ENCODE measurements at regions not wholly inside any gene's neighbourhood (a gene's known extent, or its start where the extent isn't known, plus 50 kb on each side); places are given as distances from the start of the nearest gene placed in this dataset.

DNA sequence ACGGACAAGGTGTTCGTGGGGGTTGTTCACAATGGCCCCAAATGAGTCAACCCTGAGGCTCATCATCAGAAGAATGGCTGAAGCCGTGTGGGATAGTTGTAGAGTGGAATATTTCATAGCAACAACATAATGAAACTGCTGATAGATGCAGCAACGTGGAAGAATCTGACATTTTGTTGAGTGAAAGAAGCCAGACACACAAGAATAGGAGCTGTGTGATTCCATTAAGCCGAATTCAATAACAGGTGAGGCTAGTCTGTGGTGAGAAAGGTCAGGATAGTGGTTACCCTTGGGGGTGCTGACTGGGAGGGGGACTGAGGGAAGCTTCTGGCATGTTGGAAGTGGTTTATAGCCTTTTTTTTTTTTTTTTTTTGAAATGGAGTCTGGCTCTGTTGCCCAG lies 144.0 kb downstream of the SMAD6 start:
- Histone ChIP-seq H3K9ac (ENCODE audit: low read length in 3 of 3) (no peak overlapping the region), H3K9me3 (ENCODE audit: control insufficient read depth in 2 of 3, insufficient read depth in 1 of 3, low read length in 3 of 3) (no peaks in the 10 kb centered on the region), H3K4me3 (ENCODE audit: low read length in 3 of 3) (no peak overlapping the region), H3K27me3 (ENCODE audit: control insufficient read depth, insufficient read depth, low read length) (no peaks in the 10 kb centered on the region), H3K36me3 (ENCODE audit: control insufficient read depth in 2 of 3, insufficient read depth in 3 of 3, low read length in 3 of 3) (no peaks in the 10 kb centered on the region), H3K27ac (ENCODE audit: low read depth in 2 of 2, low read length in 2 of 2) (no peak overlapping the region), H3K4me1 (ENCODE audit: control insufficient read depth in 2 of 3, insufficient read depth in 2 of 3, low read depth in 1 of 3, low read length in 3 of 3) (peaks cover 10 to 24% (median 23%) of the 10 kb centered on the region in 3 donors)
- intact Hi-C loops (cut with DNase I): loop anchor here (10.0 kb wide), 1 partner anchor 51 kb away; no protein-coding TSS in a partner anchor
- TF ChIP-seq, protein P1, sequence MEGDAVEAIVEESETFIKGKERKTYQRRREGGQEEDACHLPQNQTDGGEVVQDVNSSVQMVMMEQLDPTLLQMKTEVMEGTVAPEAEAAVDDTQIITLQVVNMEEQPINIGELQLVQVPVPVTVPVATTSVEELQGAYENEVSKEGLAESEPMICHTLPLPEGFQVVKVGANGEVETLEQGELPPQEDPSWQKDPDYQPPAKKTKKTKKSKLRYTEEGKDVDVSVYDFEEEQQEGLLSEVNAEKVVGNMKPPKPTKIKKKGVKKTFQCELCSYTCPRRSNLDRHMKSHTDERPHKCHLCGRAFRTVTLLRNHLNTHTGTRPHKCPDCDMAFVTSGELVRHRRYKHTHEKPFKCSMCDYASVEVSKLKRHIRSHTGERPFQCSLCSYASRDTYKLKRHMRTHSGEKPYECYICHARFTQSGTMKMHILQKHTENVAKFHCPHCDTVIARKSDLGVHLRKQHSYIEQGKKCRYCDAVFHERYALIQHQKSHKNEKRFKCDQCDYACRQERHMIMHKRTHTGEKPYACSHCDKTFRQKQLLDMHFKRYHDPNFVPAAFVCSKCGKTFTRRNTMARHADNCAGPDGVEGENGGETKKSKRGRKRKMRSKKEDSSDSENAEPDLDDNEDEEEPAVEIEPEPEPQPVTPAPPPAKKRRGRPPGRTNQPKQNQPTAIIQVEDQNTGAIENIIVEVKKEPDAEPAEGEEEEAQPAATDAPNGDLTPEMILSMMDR (IDR thresholded peaks at IDR 0.05; ENCODE audit: borderline replicate concordance, extremely low read depth, insufficient read depth): no peak
- peak in 1 of 5 donors; percentile 13 for DNase-seq
- no peak for FAIRE-seq

DNA sequence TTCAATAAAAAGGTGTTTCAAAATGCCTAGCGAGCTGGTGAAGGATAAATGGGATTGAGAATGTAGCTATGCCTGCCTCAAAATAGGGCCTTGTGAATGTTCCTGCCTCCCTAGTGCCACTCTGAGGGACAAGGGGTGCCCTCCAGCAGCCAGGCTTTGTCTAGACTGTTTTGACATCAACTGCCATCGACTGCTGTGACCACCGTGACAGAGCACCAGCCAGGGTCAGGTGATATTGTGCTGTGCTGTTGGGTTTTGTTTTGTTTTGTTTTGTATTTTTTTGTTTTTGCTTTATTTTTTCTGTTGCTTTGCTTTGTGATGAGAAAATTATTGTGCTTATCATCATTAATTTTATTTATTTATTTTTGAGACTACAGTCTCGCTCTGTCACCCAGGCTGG lies 144.8 kb downstream of the SMAD6 start:
- TF ChIP-seq, protein P1 (IDR thresholded peaks at IDR 0.05; ENCODE audit: borderline replicate concordance, extremely low read depth, insufficient read depth): no peak
- no peak overlapping the region for H3K9ac ChIP-seq (ENCODE audit: low read length in 3 of 3)
- peaks cover 6 to 22% (median 21%) of the 10 kb centered on the region in 3 donors for H3K4me1 ChIP-seq (ENCODE audit: control insufficient read depth in 2 of 3, insufficient read depth in 2 of 3, low read depth in 1 of 3, low read length in 3 of 3)
- FAIRE-seq (no peak), DNase-seq (peak in 1 of 5 donors; percentile 23)
- H3K4me3 ChIP-seq (ENCODE audit: low read length in 3 of 3): no peak overlapping the region
- H3K9me3 ChIP-seq (ENCODE audit: control insufficient read depth in 2 of 3, insufficient read depth in 1 of 3, low read length in 3 of 3): no peaks in the 10 kb centered on the region
- no peaks in the 10 kb centered on the region for H3K27me3 ChIP-seq (ENCODE audit: control insufficient read depth, insufficient read depth, low read length)
- H3K36me3 ChIP-seq (ENCODE audit: control insufficient read depth in 2 of 3, insufficient read depth in 3 of 3, low read length in 3 of 3): no peaks in the 10 kb centered on the region
- H3K27ac ChIP-seq (ENCODE audit: low read depth in 2 of 2, low read length in 2 of 2): no peak overlapping the region
- intact Hi-C loops (cut with DNase I): loop anchor here (10.0 kb wide), 1 partner anchor 52 kb away; no protein-coding TSS in a partner anchor

DNA sequence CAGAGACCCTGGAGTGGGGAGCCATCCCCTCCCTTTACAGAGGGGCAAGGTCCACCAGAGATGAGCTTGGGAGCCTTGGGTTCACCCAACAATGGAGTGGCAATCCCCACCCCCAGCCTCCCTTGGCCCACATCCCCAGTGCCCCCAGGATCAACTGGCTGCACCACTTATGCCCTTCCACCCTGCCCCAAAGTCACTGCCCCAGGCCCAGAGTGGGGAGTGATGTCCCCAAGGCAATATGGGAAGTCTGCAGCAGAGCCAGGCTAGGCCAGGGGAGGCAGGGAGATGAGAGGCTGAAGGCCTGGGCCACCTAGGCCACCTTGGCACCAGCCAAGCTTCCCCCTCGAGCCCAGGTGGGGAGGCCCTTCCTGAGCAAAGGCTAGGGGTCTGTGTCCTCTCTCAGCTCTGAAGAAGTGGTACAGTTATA lies 145.5 kb downstream of the SMAD6 start:
- no peaks in the 10 kb centered on the region for H3K27me3 ChIP-seq (ENCODE audit: control insufficient read depth, insufficient read depth, low read length)
- TF ChIP-seq, protein P1 (IDR thresholded peaks at IDR 0.05; ENCODE audit: borderline replicate concordance, extremely low read depth, insufficient read depth): no peak
- intact Hi-C loops (cut with DNase I): loop anchor here (10.0 kb wide), 1 partner anchor 53 kb away; no protein-coding TSS in a partner anchor
- H3K9ac ChIP-seq (ENCODE audit: low read length in 3 of 3): no peak overlapping the region
- no peak overlapping the region for H3K27ac ChIP-seq (ENCODE audit: low read depth in 2 of 2, low read length in 2 of 2)
- no peaks in the 10 kb centered on the region for H3K36me3 ChIP-seq (ENCODE audit: control insufficient read depth in 2 of 3, insufficient read depth in 3 of 3, low read length in 3 of 3)
- H3K9me3 ChIP-seq (ENCODE audit: control insufficient read depth in 2 of 3, insufficient read depth in 1 of 3, low read length in 3 of 3): no peaks in the 10 kb centered on the region
- no peak overlapping the region for H3K4me3 ChIP-seq (ENCODE audit: low read length in 3 of 3)
- peaks cover 5 to 18% (median 17%) of the 10 kb centered on the region in 3 donors for H3K4me1 ChIP-seq (ENCODE audit: control insufficient read depth in 2 of 3, insufficient read depth in 2 of 3, low read depth in 1 of 3, low read length in 3 of 3)
- FAIRE-seq (no peak), DNase-seq (peak in 1 of 5 donors; percentile 41)

DNA sequence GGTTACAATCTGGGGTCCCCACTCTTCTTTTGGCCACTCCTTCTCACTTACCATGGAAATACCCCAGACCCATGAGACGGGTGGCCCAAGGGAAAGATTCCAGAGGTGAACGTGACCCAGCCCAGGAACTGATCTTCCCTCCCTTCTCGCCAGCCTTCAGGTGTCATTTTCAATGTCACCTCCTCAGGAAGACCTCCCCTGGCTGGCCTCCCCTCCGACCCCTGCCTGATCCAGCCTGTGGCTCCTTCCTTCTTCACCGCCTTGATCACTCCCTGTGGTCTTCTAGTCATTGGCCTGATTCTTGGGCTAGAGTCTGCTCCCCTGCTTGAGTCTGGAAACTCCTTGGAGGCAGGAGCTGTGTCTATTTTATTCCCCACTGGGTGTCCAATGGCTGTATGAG lies 146.1 kb downstream of the SMAD6 start:
- Histone ChIP-seq H3K4me1 (ENCODE audit: control insufficient read depth in 2 of 3, insufficient read depth in 2 of 3, low read depth in 1 of 3, low read length in 3 of 3) (peaks cover 5 to 16% (median 14%) of the 10 kb centered on the region in 3 donors), H3K9me3 (ENCODE audit: control insufficient read depth in 2 of 3, insufficient read depth in 1 of 3, low read length in 3 of 3) (no peaks in the 10 kb centered on the region), H3K9ac (ENCODE audit: low read length in 3 of 3) (no peak overlapping the region), H3K27ac (ENCODE audit: low read depth in 2 of 2, low read length in 2 of 2) (no peak overlapping the region), H3K36me3 (ENCODE audit: control insufficient read depth in 2 of 3, insufficient read depth in 3 of 3, low read length in 3 of 3) (no peaks in the 10 kb centered on the region), H3K27me3 (ENCODE audit: control insufficient read depth, insufficient read depth, low read length) (no peaks in the 10 kb centered on the region), H3K4me3 (ENCODE audit: low read length in 3 of 3) (no peak overlapping the region)
- FAIRE-seq (no peak), DNase-seq (peak in 1 of 5 donors; percentile 20)
- TF ChIP-seq, protein P1 (IDR thresholded peaks at IDR 0.05; ENCODE audit: borderline replicate concordance, extremely low read depth, insufficient read depth): no peak
- intact Hi-C loops (cut with DNase I): loop anchor here (10.0 kb wide), 1 partner anchor 53 kb away; no protein-coding TSS in a partner anchor
